ENCODE measurements at regions not wholly inside any gene's neighbourhood (a gene's known extent, or its start where the extent isn't known, plus 50 kb on each side); places are given as distances from the start of the nearest gene placed in this dataset.
"Not testable (repeated sequence)": the region's sequence is repeated elsewhere in the genome, so short reads cannot be mapped to it uniquely, and the experiment has no call there.

DNA sequence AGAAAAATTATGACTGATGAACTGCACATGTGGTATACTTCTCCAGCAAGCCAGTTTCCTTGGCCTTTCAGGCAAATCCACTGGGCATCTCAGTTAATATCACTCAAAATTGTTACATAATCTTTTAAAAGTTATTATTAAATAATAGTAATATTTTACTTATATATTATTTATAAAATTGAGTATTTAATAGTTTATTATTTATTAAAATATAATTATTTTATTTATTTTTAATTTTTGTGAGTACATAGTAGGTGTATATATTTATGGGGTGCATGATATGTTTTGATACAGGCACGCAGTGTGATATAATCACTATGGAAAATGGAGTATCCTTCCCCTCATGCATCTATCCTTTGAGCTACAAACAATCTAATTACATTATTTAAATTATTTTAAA, 384.1 kb upstream of the LRFN5 start:
- ATAC-seq: no peak
- Histone ChIP-seq H3K4me3 (no peak overlapping the region), H3K4me1 (no peaks in the 10 kb centered on the region), H3K27ac (no peak overlapping the region), H3K4me2 (no peak overlapping the region), H3K9me3 (no peaks in the 10 kb centered on the region)
- no peak for FAIRE-seq
- DNase-seq (ENCODE audit: low read depth in 1 of 2, low spot score in 1 of 2): no peak
- ChIA-PET POLR2A (no interaction called here), CTCF (no interaction called here)
- WGBS (ENCODE audit: missing lambda C conversion rate): 11% methylated on average over 1 of the region's 1 CpG
- TF ChIP-seq PHF8 (IDR thresholded peaks at IDR 0.05; ENCODE audit: borderline replicate concordance, low read depth) (no peak), KDM5A (IDR thresholded peaks at IDR 0.05) (no peak), CBX8 (IDR thresholded peaks at IDR 0.05) (no peak), HEYL (CRISPR knock-in tag; IDR thresholded peaks at IDR 0.05) (no peak), FOSB (CRISPR knock-in tag; IDR thresholded peaks at IDR 0.05) (no peak)
- TF ChIP-seq, protein P1, sequence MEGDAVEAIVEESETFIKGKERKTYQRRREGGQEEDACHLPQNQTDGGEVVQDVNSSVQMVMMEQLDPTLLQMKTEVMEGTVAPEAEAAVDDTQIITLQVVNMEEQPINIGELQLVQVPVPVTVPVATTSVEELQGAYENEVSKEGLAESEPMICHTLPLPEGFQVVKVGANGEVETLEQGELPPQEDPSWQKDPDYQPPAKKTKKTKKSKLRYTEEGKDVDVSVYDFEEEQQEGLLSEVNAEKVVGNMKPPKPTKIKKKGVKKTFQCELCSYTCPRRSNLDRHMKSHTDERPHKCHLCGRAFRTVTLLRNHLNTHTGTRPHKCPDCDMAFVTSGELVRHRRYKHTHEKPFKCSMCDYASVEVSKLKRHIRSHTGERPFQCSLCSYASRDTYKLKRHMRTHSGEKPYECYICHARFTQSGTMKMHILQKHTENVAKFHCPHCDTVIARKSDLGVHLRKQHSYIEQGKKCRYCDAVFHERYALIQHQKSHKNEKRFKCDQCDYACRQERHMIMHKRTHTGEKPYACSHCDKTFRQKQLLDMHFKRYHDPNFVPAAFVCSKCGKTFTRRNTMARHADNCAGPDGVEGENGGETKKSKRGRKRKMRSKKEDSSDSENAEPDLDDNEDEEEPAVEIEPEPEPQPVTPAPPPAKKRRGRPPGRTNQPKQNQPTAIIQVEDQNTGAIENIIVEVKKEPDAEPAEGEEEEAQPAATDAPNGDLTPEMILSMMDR (IDR thresholded peaks at IDR 0.05): no peak

DNA sequence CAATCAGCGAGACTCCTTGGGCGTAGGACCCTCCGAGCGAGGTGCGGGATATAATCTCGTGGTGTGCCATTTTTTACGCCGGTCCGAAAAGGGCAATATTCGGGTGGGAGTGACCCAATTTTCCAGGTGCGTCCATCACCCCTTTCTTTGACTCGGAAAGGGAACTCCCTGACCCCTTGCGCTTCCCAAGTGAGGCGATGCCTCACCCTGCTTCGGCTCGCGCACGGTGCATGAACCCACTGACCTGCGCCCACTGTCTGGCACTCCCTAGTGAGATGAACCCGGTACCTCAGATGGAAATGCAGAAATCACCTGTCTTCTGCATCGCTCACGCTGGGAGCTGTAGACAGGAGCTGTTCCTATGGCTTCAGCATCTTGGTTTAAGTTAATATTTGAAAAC, 391.7 kb upstream of the LRFN5 start:
- POLR2A ChIA-PET; ATAC-seq; H3K4me3 ChIP-seq; DNase-seq (ENCODE audit: low read depth in 1 of 2, low spot score in 1 of 2); H3K27ac ChIP-seq; H3K4me2 ChIP-seq; H3K9me3 ChIP-seq; H3K4me1 ChIP-seq; FAIRE-seq; CTCF ChIA-PET: not testable (repeated sequence)
- WGBS (ENCODE audit: missing lambda C conversion rate): 42% methylated on average over 22 of the region's 22 CpGs

DNA sequence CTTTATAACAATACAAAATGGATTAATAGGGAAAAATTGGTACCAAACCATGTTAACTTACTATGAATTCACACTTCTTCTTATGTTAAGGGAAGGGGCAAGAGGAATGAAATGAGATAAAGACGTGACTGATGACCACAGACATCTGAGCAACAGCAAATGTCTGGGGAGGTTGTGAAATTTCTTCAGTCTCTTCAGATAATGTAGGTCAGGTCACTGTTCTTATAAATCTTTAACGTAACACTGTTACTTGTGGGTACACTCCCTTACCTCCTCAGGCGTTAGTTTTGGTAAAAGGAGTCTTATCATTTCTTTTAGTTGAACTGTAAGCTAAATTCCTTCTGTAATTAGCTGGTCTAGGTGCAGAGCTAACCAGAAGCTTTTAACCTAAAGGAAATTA, 405.0 kb upstream of the LRFN5 start:
- TF ChIP-seq MYC (IDR thresholded peaks at IDR 0.05; ENCODE audit: borderline replicate concordance, low read length) (no peak), BHLHE40 (IDR thresholded peaks at IDR 0.05; ENCODE audit: low read depth, low read length) (no peak)
- no peaks in the 10 kb centered on the region for H3K9me3 ChIP-seq
- DNase-seq (ENCODE audit: low read depth in 1 of 2, low spot score in 1 of 2) (no peak), ATAC-seq (no peak), FAIRE-seq (no peak)
- WGBS (ENCODE audit: missing lambda C conversion rate): 6% methylated on average over 3 of the region's 3 CpGs
- no peak overlapping the region for H3K4me2 ChIP-seq
- POLR2A ChIA-PET: no interaction called here
- CTCF ChIA-PET: no interaction called here
- no peak overlapping the region for H3K27ac ChIP-seq
- no peaks in the 10 kb centered on the region for H3K4me1 ChIP-seq
- no peak overlapping the region for H3K4me3 ChIP-seq

DNA sequence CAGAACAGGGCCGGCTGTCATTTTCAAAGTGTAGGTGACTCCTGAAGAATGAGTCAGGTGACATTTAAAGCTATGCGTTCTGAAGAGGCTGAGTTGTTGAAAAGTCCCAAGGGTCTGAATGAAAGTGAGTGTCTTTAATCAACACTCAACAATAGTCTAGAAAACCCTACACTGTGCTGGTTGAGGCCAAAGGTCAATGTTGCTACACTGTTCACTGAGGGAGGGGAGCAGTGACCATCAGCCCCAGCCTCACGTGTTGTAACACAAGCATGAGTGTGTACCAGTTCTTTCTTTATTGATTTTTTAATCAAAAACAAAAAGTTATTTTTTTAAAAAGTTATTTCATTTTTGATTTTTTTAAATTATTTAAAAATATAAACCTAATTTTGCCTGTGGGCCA, 418.8 kb upstream of the LRFN5 start:
- no peak for ATAC-seq
- ChIA-PET CTCF (no interaction called here), POLR2A (no interaction called here)
- no peak for DNase-seq (ENCODE audit: low read depth in 1 of 2, low spot score in 1 of 2)
- TF ChIP-seq BHLHE40 (IDR thresholded peaks at IDR 0.05; ENCODE audit: low read depth, low read length): no peak
- no peak for TF ChIP-seq ZC3H11A (IDR thresholded peaks at IDR 0.05)
- TF ChIP-seq JUN (IDR thresholded peaks at IDR 0.05): no peak
- TF ChIP-seq, protein P1 (IDR thresholded peaks at IDR 0.05): no peak
- no peak for TF ChIP-seq MAFK (IDR thresholded peaks at IDR 0.05; ENCODE audit: partially characterized antibody)
- TF ChIP-seq ESRRA (IDR thresholded peaks at IDR 0.05; ENCODE audit: borderline replicate concordance, low read length): no peak
- TF ChIP-seq ZNF302 (CRISPR knock-in tag; IDR thresholded peaks at IDR 0.05): no peak
- TF ChIP-seq CBX8 (IDR thresholded peaks at IDR 0.05): no peak
- TF ChIP-seq, protein P2, sequence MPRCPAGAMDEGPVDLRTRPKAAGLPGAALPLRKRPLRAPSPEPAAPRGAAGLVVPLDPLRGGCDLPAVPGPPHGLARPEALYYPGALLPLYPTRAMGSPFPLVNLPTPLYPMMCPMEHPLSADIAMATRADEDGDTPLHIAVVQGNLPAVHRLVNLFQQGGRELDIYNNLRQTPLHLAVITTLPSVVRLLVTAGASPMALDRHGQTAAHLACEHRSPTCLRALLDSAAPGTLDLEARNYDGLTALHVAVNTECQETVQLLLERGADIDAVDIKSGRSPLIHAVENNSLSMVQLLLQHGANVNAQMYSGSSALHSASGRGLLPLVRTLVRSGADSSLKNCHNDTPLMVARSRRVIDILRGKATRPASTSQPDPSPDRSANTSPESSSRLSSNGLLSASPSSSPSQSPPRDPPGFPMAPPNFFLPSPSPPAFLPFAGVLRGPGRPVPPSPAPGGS (IDR thresholded peaks at IDR 0.05): no peak
- TF ChIP-seq, protein P3, sequence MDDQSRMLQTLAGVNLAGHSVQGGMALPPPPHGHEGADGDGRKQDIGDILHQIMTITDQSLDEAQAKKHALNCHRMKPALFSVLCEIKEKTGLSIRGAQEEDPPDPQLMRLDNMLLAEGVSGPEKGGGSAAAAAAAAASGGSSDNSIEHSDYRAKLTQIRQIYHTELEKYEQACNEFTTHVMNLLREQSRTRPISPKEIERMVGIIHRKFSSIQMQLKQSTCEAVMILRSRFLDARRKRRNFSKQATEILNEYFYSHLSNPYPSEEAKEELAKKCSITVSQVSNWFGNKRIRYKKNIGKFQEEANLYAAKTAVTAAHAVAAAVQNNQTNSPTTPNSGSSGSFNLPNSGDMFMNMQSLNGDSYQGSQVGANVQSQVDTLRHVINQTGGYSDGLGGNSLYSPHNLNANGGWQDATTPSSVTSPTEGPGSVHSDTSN (IDR thresholded peaks at IDR 0.05): no peak
- WGBS (ENCODE audit: missing lambda C conversion rate): 3% methylated on average over 2 of the region's 3 CpGs
- Histone ChIP-seq H3K4me3 (no peak overlapping the region), H3K4me2 (no peak overlapping the region), H3K27ac (no peak overlapping the region), H3K9me3 (no peaks in the 10 kb centered on the region), H3K4me1 (no peaks in the 10 kb centered on the region)
- no peak for FAIRE-seq

Data from A549 (cell line).